Germinal center (tissue), 1 donor: ENCODE measurements at regions not wholly inside any gene's neighbourhood (a gene's known extent, or its start where the extent isn't known, plus 50 kb on each side); places are given as distances from the start of the nearest gene placed in this dataset.

ENCODE experiments used
- DNase-seq: peaks from one replicate; pipeline ENCODE4 v3.0.0; 2012; ENCODE audit warnings: mixed read lengths, low spot score

DNA sequence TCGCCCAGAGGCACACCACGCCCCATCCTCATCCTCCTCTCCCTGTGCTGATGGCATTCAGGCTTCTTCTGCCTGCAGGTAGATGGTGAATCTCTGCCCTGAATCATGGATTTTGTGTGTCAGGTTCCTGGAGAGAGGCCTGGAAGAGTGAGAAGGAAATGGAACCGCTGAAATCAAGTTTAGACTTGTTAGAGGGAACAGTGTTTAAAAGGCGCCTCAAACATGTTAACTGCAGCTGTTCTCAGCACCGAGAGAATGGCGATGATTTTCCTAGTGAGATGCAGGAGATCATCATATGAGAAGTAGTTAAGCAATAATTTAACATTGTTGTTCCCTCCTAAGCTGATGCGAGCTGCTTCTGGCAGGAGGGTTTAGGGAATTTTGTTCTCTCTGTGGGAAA lies 744.4 kb upstream of the EEF2KMT start:
- DNase-seq, result no peak

DNA sequence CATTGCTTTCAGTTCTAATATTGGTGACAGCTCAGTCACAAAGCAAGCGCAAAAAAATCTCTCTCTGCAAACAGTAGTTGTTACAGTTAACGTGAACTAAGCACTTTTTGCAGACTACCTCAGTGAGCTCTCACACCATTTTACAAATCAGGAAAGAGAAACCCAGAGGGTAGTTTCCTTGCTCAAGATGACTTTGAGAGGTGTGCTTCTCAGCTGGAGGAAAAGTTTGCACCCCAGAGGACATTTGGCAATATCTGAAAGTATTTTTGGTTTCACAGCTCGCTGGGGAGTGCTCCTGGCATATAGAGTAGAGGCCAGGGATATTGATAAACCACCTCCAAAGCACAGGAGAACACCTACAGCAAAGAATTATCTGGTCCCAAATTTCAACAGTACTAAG lies 741.1 kb upstream of the EEF2KMT start:
- no peak for DNase-seq

DNA sequence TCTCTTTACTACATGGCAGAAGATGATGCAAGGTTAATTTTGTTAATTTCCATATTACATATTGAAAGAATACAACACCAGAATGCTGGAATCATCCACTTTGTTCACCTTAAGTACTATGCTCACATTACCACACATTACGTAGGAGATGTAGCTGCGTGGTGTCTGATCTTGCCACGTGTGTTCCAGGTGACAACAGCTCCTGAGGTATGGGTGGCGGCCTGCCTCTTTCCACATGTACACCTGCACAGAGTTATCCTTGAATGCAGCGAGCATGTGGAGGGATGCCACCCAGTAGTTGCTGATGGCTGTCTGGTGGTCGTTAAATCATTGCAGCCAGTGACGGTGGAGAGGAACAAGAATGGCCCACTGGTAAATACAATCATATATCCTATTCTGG lies 740.5 kb upstream of the EEF2KMT start:
- DNase-seq, result no peak

DNA sequence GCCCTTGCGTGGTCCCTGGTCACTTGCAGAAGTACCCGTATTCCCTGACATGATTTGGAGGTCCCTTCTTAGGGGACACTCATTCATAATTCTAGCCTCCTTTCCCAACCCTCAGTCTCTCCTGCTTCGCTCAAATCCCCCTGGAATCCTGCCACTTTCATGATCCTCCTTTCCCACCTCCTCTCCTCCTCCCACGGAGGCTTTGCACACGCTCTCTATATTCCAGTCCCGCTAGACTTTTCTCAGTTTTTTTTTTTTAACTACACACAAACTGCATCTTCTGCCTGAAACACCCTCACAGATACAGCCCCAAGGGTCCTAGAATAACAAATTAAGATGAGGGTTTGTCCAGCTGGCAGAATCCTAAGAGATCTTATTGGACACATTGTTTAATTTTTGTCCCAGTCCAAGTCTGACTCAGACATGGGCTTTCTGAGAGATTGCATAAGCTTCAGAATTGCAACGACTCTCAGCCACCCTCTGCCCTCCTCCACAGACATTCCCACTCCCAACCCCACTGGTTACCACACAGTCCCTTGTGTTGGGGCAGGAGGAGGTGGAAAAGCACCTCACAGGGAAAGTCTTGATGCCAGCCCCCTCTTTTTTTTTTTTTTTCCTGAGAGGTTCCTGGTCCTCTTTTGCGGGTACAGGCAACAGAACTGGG lies 739.5 kb upstream of the EEF2KMT start:
- DNase-seq, result no peak

DNA sequence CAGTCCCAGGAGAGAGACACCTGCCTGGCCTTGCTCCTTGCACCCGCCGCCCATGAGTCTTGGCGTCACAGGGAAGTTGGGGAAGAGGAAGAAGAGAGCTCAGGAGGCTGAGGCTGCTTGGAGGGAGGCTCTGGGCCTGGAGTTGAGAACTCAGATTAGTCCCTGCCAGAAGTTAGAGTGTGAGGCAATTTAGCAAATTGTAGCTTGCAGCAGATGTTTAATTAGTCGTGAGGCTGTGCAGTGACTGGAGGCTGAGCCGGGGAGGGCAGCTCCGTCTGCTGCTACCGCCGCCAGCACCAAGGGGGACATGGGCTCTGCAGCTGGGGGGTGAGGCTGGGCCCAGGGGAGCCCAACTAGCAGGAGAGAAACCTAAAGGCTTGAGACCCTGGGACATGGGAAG lies 738.3 kb upstream of the EEF2KMT start:
- no peak for DNase-seq

DNA sequence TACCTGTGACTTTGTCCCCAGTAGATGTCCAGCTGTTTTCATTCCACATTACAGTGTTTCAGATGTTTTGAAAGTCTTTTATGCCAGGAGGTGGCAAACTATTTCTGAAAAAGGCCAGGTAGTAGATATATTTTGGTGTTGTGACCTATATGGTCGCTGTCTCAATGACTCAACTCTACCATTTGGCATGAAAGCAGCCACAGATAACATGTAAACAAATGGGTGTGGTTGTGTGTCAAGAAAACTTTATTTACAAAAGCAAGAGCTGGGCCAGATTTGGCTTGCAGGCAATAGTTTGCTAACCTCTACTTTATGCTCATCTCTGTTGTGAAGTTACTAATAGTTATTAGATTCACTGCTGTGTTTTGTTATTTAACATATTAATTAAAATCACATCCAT lies 728.7 kb upstream of the EEF2KMT start:
- DNase-seq, result no peak

DNA sequence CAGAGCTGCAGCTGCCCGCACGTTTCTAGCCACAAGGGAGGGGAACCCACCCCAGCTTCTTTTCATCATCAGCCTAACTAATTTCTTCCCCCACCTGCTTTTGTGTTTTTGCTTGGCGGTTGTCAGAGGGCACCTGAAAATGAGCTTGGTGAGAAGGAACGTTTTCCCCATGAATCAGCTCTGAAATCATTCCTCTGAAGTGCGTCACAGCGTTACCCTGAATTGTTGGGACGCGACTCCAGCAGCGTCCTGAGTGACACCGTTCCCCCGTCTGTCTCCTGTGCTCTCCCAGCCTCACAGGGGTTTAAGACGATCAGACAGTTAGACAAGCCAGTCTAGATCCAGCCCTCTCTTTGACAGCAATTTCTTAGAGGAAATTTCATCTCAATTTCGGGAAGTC lies 722.9 kb upstream of the EEF2KMT start:
- DNase-seq, result no peak

DNA sequence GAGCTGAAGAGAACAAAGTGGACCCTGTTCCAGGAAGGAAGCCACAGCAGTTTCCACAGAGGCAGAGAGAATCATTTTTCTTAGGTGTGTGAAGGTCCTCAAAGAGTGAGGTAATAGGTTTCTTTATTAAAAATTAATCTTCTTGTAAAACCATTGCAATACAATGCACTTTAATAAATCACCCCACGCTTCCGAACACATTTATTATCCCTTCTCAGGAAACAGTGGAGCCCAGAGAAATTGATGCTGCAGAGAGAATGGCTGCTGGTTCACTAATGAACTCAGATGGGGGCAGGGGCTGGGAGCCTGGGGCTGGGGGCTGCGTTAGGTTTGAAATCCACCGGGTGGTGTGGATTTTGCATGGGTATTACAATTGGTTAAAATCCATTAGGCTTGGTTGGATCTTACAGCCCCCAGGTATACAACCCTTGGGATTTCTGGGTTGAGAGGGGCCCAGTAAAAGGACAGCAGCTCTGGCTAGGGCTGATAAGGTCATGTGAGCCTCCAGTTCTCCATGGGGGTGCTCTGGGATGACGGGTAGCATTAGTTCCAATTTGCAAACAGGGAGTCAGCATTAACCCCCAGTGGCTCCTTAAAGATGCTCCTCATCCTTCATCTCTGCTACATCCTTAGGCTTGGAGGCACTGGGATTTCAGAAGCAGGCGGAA lies 718.1 kb upstream of the EEF2KMT start:
- DNase-seq, result no peak

DNA sequence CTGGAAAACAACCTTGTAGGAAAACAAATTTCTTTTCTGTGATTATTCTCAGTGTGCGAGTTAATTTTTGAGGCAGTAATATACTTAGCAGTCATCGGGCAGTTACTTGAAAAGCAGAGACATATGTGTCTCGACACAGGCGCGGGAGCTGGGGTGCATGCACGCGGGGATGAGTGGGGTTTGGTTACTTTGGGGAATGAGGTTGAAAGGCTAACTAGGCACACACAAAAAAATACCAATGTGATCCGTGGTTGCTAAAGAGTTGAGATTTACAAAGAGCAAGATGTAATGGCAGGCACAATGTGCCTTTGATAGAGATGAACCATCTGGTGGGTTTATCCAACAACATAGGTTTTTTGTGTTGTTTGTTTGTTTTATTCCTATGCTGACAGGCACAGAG lies 703.8 kb upstream of the EEF2KMT start:
- DNase-seq, result no peak

DNA sequence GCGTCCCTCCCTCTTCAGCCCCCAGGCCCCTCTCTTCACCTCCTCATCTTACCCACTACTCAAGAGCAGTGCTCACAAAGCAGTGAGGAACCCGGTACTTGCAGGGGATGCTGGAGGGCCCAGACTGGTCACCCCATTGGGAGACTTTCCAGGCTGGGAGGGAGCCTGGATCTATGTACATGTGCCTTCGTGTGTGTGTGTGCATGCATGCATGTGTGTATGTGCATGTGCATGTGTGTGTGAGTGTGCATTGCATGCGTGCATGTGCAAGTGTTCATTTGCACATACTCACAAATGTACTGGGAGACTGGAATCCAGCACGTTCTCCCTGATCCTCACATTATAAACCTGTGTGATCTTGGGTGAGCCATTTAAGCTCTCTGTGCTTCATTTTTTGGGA lies 696.0 kb upstream of the EEF2KMT start:
- DNase-seq, result no peak

DNA sequence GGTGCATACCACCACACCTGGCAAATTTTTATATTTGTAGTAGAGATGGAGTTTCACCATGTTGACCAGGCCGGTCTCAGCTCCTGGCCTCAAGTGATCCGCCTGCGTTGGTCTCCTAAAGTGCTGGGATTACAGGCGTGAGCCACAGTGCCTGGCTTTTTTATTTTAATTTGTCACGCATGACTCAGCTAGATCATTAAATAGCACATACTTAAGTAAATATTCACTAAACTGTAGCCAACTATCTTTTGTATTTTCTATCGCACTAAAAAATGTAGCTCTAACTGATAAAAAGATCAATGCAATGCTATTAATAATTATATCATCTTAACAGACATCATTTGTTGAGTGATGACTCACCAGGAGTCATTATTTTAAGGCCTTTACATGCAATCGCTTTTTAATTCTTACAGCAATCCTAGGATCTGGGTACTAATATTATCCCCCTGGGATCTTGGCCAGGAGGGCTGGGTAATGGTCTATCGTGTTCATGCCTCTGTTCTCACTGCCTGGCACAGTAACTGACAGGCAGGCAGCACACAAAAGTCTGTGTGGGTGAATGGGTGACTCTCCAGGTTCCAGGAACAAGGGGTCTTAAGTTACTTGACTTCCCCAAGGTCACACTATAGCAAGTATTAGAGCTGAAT lies 693.5 kb upstream of the EEF2KMT start:
- DNase-seq, result no peak

DNA sequence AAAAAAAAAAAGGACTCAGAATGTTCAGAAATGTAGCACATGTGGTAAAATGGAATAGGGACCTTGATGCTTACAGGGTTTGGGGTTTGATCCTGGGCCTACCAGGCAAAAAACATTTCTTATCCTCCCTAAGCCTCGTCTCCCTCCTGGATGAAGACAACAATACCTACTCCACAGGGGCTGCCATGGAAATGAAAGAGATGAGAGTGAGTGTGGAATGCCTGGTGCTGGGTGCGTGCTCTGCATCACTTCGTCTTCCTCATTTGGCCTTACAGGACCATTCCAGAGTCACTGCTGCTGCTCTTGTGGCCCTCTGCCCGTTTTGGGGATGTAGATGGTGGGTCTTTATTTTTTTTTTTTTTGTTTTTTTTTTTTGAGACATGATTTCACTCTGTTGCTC lies 692.9 kb upstream of the EEF2KMT start:
- DNase-seq, result no peak

DNA sequence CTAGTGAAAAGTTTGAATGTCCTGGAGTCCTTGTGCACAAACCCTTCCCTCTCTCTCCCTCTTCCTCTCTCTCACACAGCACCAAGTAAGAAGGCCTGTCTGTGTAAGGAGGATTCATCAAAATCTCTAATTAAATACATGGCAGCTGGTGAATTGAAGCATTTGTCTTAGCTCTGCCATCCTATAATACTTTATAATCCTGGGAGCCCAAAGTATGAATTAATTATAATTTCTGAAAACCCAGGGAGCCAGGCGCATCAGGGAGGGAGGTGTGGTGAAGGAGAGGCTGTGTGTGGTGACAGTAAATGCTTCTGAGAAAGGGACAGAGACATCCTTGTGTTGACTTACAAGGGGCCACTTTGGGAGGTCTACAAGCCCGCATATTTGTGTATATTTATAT lies 691.4 kb upstream of the EEF2KMT start:
- no peak for DNase-seq

DNA sequence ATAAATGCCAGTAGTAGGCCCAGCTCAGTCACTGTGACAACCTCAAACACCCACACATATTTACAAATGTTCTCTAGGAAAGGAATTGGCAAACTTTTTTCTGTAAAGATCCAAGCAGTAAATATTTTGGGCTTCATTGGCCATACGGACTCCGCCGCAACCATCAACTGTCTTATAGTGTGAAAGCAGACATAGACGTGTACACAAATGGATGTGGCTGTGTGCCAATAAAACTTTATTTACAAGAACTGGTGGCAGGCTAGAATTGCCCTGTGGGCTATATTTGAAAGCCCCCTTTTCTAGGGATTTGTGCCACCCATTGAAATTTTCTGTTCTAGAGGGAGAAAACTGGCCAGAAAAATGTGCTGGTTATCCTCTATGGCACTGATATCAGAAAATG lies 683.8 kb upstream of the EEF2KMT start:
- no peak for DNase-seq

DNA sequence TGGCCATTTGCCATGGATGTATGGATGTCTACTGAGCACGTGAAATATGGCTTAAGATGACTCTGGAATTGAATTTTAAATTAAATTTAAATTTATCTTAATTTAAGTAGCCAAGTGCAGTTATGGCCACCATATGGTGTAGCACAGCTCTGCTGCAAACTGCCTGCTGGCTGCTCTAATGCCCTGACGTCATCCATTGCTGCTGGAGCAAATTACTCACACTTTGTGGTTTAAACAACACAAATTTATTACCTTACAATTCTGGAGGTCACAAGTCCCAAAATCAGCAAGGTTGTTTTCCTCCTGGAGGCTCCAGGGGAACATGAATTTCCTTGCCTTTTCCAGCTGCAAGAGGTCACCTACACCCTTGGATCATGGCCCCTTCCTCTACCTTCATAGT lies 679.3 kb upstream of the EEF2KMT start:
- DNase-seq, result no peak

DNA sequence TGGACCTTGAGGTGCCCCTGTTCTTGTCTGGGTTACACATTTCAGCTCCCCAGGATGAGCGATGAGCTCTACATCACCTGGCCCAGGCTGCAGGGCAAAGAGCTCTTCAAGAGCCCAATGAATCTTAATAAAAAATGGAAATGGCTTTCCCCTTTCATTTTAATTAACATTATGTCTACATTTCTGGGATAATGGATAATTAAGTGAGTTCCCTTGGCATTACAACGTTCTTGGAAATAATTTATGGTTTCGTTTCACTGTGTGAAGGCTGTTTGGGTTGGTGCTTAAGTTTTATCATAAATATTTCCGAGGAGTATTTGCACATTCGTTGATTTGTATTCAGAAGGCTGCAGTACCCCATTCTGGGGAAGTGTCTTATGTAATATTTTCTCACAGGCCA lies 678.3 kb upstream of the EEF2KMT start:
- DNase-seq, result no peak

DNA sequence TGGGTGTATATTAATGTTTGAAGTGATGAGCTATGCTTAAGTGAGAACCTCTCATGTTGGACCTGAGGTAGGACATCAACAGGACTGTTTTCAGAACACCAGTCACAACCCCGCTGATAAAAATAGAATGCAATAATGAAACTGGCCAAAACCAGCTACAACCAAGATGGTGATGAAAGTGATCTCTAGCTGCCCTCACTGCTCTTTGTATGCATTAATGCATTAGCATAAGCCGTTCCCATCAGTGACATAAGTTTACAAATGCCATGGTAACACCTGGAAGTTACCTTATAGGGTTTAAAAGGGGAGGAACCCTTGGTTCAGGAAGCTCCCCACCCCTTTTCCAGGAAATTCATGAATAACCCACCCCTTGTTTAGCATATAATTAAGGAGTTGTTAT lies 672.5 kb upstream of the EEF2KMT start:
- DNase-seq, result no peak

DNA sequence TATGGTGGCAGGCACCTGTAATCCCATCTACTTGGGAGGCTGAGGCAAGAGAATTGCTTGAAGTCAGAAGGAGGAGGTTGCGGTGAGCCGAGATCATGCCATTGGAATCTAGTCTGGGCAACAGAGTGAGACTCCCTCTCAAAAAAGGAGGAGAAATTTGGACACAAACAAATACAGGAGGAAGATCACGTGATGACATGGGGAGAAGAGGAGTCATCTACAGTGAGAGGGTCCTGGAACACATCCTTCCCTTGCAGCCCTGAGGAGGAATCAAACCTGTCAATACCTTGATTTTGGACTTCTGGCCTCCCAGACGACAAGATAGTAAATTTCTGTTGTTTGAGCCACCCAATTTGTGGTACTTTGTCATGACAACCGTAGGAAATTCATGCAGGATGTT lies 671.9 kb upstream of the EEF2KMT start:
- DNase-seq, result no peak

DNA sequence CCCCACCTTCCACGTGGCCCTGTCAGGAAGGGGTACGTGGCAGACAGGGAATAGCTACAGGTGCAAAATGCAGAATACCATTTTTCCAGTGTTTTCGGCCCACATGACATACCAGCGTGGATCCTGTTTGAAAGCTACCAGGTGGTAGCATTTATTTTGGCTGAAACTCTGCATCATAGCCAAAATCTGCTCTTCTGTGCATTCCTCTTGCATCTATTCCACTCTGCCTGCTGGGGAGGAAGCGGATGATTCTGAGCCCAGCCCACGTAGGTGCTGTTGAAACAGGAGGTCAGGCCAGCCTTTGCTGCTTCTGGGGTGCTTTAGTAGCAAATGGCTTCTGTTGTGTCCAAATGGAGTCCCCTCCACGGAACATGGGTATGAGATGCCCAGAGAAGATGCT lies 670.9 kb upstream of the EEF2KMT start:
- DNase-seq, result no peak

DNA sequence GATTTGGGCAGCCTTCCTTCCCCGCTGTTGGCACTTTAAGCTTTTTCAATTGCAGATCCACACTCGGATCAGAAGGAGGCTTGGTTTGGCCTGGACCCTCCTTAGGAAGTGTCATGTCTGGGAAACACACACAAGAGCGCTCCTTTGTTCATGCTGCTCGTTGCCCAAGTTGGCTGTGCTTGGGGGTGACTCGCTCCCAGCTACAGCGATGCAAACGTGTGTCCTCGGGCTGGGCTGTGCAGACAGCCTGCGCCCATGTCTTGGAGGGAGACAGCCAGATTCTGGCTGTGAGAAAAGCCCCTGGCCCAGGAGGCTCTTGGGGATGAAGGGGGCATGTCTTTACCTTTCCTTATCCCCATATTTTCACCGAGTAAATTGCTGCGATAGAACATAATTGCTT lies 665.6 kb upstream of the EEF2KMT start:
- no peak for DNase-seq

DNA sequence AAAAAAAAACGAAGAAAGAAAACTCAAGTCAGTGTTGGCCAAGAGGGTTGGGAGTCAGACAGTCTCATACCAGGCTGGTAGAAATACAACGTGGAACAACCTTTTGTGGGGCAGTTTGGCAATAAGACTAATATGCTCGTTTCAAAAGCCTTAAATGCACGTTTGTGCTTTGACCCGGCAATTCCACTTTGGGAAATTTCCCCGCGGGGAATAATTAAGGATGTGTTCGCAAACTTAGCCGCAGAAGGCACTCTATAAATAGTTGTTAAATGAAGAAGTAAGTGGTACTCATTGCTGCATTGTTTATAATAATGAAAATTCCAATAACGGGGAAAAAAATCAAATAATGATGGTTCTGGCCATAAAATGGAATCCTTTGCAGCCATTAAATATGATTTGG lies 664.8 kb upstream of the EEF2KMT start:
- no peak for DNase-seq

DNA sequence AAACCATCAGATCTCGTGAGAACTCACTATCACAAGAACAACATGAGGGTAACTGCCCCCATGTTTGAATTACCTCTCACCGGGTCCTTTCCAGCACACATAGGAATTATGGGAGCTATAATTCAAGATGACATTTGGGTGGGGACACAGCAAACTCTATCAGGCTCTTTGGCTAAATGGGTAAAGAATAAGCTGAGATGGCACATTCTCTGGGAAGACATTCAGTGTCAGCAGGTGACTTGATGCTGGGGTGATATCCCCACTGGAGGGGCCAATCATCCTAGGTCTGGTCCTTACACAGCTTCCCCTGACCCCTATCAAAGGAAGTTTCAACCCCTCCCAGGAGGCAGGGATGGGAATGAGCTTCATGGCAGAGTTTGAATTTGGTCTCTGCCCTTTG lies 664.0 kb upstream of the EEF2KMT start:
- no peak for DNase-seq

DNA sequence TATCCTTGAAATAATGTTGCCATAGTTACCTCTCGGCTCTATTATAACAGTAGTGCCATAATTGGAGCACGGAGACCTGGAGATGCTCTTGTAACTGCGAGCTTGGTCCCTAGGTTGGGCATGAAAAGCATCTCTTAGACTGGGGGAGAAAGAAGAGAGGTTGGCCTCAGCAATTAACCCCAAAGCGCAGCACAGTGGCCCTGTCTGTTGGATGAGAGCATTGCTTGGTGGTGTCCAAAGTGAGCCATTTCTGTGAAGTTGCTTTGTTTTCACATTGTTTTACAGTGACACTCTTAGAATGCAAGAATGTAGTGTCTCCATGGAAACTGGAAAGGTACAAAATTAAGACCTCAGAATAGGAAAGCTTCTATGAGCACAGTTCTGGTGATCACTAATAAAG lies 660.7 kb upstream of the EEF2KMT start:
- DNase-seq, result no peak

DNA sequence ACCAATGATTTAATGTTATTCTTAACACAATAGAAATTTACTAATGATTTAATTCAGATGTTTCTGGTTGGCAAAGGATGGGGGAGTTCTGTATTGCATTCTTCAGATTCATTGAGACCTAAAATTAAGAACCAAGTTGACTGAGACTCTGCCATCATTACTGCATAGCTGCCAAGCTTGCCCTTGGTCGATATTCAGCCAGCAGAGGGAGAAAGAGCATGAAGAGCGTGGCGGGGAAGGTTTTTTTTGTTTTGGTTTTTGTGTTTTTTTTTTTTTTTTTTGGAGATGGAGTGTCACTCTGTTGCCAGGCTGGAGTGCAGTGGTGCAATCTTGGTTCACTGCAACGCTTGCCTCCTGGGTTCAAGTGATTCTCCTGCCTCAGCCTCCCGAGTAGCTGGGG lies 659.4 kb upstream of the EEF2KMT start:
- no peak for DNase-seq
